ENCODE measurements at regions not wholly inside any gene's neighbourhood (a gene's known extent, or its start where the extent isn't known, plus 50 kb on each side); places are given as distances from the start of the nearest gene placed in this dataset.

GRCh38 chr7:21238400-21239116 is 189.3 kb upstream of the SP4 start:
- Mint-ChIP-seq H3K4me3 (no peak overlapping the region), H3K4me1 (no peaks in the 10 kb centered on the region), H3K36me3 (ENCODE audit: low read depth) (peaks cover 2% of the 10 kb centered on the region), H3K9me3 (peaks cover 3% of the 10 kb centered on the region), H3K27ac (no peak overlapping the region), H3K27me3 (ENCODE audit: low read depth, poor library complexity) (peaks cover 4% of the 10 kb centered on the region)
- DNase-seq = no peak
- TF ChIP-seq, protein P1, sequence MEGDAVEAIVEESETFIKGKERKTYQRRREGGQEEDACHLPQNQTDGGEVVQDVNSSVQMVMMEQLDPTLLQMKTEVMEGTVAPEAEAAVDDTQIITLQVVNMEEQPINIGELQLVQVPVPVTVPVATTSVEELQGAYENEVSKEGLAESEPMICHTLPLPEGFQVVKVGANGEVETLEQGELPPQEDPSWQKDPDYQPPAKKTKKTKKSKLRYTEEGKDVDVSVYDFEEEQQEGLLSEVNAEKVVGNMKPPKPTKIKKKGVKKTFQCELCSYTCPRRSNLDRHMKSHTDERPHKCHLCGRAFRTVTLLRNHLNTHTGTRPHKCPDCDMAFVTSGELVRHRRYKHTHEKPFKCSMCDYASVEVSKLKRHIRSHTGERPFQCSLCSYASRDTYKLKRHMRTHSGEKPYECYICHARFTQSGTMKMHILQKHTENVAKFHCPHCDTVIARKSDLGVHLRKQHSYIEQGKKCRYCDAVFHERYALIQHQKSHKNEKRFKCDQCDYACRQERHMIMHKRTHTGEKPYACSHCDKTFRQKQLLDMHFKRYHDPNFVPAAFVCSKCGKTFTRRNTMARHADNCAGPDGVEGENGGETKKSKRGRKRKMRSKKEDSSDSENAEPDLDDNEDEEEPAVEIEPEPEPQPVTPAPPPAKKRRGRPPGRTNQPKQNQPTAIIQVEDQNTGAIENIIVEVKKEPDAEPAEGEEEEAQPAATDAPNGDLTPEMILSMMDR (IDR thresholded peaks at IDR 0.05) = no peak

- TF ChIP-seq, protein P1 (IDR thresholded peaks at IDR 0.05) = no peak
These were observed 184.6 kb upstream of the SP4 start for GRCh38 chr7:21243265-21243664.

GRCh38 chr7:21251151-21251800 is 176.6 kb upstream of the SP4 start:
- no peak overlapping the region for H3K27ac Mint-ChIP-seq
- peaks cover 30% of the 10 kb centered on the region for H3K27me3 Mint-ChIP-seq (ENCODE audit: low read depth, poor library complexity)
- DNase-seq = no peak
- TF ChIP-seq, protein P1 (IDR thresholded peaks at IDR 0.05) = no peak
- no peak overlapping the region for H3K4me3 Mint-ChIP-seq
- H3K4me1 Mint-ChIP-seq = peaks cover 20% of the 10 kb centered on the region
- H3K9me3 Mint-ChIP-seq = no peaks in the 10 kb centered on the region
- H3K36me3 Mint-ChIP-seq (ENCODE audit: low read depth) = no peaks in the 10 kb centered on the region

More at GRCh38 chr7:21243265-21243664, 184.6 kb upstream of the SP4 start:
- no peaks in the 10 kb centered on the region for H3K4me1 Mint-ChIP-seq
- no peak for DNase-seq
- no peak overlapping the region for H3K27ac Mint-ChIP-seq
- no peak overlapping the region for H3K4me3 Mint-ChIP-seq
- H3K27me3 Mint-ChIP-seq (ENCODE audit: low read depth, poor library complexity) = peaks cover 8% of the 10 kb centered on the region
- no peaks in the 10 kb centered on the region for H3K36me3 Mint-ChIP-seq (ENCODE audit: low read depth)
- H3K9me3 Mint-ChIP-seq = no peaks in the 10 kb centered on the region

- peaks cover 29% of the 10 kb centered on the region for H3K27me3 Mint-ChIP-seq (ENCODE audit: low read depth, poor library complexity)
- H3K4me1 Mint-ChIP-seq = peaks cover 20% of the 10 kb centered on the region
- DNase-seq = peak; percentile 74
- no peaks in the 10 kb centered on the region for H3K9me3 Mint-ChIP-seq
- no peaks in the 10 kb centered on the region for H3K36me3 Mint-ChIP-seq (ENCODE audit: low read depth)
- peak overlapping the region; percentile 63 for H3K4me3 Mint-ChIP-seq
- TF ChIP-seq, protein P1 (IDR thresholded peaks at IDR 0.05) = peak; percentile 74
- H3K27ac Mint-ChIP-seq = no peak overlapping the region
These were observed 173.9 kb upstream of the SP4 start for GRCh38 chr7:21253740-21254687.

GRCh38 chr7:21256310-21256877 is 171.5 kb upstream of the SP4 start:
- H3K27ac Mint-ChIP-seq = no peak overlapping the region
- no peak overlapping the region for H3K4me3 Mint-ChIP-seq
- peaks cover 13% of the 10 kb centered on the region for H3K4me1 Mint-ChIP-seq
- TF ChIP-seq, protein P1 (IDR thresholded peaks at IDR 0.05) = peak; percentile 57
- no peaks in the 10 kb centered on the region for H3K9me3 Mint-ChIP-seq
- no peak for DNase-seq
- H3K27me3 Mint-ChIP-seq (ENCODE audit: low read depth, poor library complexity) = peaks cover 27% of the 10 kb centered on the region
- H3K36me3 Mint-ChIP-seq (ENCODE audit: low read depth) = no peaks in the 10 kb centered on the region
